ENCODE measurements at regions not wholly inside any gene's neighbourhood (a gene's known extent, or its start where the extent isn't known, plus 50 kb on each side); places are given as distances from the start of the nearest gene placed in this dataset.

DNA sequence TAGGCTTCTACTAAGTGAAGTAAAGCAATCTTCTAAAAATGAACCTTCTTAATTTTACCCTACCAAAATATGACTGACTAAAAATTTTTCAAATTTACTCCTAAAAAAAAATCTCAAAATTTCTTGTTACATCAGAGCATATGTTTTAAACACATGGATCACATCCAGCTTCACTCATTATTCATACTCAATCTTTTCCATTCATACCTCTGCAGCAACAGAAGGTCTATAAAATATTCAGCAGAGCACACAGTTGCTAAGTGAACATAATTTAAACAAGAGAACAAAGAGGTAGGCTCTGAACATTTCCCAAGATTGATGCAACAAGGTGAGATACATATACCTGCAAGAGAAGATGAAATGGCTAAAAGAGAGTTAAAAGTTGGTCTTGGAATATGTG lies 213.9 kb downstream of the SOD2 start:
- DNase-seq (ENCODE audit: low spot score), result no peak

DNA sequence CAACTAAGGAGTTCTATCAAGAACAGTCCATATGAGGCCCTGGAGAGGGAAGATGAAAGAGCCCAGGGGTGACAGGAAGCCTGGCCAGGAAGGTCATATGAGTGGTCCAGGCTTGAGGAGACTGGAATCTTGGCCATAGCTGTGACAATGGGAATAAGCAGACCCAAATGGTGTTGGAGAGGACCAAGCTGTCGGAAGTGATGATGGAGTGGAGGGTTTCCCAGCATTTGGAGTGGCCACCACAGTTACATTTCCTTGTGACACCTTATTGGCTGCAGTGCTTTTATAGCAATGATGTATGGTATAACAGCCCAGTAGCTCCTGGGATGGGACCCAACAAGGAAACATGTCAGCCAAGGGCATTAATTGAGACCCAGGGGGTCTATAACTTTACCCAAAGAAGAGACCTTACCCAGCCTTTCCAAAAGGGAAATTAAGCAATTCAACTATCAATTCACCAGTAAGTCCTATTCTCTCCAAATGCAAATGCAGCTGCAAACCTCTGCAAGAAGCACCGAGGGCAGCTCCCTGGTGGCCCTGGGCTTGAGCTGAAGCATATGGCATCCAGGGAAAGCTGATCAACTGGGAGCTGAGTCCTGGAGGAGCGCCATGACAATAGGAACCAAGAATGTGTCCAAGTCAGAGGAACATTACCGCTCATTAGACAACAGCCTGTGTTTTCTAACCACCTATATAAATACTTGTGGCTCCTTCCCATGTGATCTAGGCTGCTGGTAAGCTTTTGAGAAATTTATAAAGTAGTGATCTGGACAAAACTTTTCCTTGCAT lies 219.4 kb downstream of the SOD2 start:
- no peak for DNase-seq (ENCODE audit: low spot score)

DNA sequence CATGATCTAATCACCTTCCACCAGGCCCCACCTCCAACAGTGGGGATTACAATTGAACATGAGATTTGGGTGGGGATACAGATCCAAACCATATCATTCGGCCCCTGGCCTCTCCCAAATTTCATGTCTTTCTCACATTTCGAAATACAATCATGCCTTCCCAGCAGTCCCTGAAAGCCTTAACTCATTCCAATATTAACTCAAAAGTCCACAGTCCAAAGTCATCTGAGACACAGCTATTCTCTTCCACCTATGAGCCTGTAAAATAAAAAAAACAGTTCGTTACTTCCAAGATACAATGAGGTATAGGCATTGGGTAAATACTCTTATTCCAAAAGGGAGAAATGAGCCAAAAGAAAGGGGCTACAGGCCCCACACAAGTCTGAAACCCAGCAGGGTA lies 222.6 kb downstream of the SOD2 start:
- no peak for DNase-seq (ENCODE audit: low spot score)

DNA sequence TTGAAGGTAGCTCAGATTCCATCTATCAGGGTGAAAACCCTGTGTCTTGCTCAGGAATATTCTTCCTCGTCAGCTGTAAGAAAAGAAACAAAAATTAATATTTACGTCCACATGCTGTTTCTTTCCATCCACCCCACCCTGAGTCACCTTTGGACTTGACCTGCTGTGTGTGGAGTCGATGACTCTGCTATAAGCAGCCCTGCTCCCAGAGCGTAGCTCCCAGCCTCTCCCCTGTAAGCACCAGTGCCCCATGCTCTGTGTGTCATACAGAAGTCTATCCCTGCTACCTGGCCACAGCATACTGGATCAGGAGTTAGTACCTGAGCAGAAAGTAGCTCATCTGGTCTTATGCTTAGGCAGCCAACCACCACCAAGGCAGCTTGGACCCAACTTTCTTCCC lies 223.6 kb downstream of the SOD2 start:
- no peak for DNase-seq (ENCODE audit: low spot score)

DNA sequence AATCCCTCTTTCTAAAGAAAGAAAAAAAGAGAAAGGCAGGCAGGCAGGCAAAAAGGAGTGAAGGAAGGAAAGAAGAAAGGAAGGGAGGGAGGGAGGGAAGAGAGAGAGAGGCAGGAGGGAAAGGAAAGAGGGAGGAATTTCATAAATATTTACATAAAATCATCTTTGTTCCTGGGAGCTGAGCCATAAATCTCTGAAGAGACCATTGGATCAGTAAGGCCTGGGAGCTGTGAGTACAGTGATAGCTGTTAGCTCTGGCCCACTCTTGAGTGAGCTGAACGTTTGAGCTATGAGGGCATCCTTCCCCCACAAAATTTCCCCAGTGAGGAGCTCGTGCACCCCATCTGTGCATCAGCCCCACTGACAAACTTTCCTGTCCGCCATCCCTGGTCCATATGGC lies 224.0 kb downstream of the SOD2 start:
- no peak for DNase-seq (ENCODE audit: low spot score)

DNA sequence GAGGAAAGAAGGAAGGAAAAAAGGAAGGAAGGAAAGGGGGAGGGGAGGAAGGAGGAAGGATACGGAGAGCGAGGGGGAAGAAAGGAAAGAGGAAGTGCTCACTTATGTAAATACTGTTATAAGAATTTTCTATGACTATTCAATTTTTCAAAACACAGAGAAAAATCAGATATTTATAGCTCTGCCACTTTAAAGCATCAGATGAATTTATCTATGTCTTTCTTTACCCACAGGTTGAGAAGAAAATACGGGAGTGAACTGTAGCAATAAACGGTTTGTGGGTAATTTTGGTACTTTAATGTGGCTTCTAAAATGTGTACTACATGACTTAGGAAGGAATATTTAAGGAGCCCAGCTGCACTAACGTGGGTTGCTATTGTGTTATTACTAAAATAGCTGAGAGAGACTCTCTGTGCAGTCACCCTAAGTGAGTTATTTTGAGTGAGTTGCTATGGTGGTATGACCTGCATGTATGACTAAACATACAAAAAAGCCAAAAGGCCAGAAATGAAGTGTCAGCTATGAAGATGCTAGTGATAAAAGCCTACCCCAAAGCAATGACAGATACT lies 225.5 kb downstream of the SOD2 start:
- peak; percentile 82 for DNase-seq (ENCODE audit: low spot score)

DNA sequence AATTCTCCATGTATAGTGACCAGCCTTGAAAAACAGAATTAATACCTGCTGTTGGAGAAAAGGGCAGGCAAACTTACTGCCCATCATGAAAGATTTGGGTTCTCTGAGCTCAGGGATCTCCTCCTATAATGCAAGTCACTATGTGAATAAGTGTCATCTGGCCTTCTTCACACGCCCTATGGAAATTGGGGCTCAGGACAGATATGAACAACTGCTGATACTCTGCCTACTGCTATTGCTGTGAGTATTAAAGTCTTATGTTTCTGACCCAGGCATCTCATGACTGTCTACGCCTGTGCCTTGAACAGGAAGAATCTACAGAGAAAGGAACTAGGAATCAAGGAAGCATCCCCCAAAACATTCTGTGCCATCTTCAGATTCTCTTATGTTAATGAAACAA lies 226.1 kb downstream of the SOD2 start:
- peak; percentile 43 for DNase-seq (ENCODE audit: low spot score)

DNA sequence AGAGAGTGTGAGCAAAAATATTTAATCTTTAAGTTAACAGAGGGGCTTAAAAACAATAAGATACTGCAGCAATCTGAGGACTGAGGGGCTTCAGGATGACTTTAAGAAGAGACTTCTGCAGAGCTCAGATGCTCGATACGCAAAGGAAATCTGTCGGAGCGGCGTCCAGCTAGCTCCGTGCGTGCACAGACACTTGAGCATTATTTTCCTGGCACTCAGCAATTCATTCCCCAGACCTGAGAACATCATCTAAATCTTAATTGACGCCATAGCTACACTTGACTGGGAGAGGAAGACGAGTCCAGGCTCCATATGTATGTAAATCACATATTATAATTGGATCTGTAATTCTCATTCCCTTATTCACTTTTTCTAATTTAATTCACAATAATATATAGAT lies 228.2 kb downstream of the SOD2 start:
- DNase-seq (ENCODE audit: low spot score), result no peak

DNA sequence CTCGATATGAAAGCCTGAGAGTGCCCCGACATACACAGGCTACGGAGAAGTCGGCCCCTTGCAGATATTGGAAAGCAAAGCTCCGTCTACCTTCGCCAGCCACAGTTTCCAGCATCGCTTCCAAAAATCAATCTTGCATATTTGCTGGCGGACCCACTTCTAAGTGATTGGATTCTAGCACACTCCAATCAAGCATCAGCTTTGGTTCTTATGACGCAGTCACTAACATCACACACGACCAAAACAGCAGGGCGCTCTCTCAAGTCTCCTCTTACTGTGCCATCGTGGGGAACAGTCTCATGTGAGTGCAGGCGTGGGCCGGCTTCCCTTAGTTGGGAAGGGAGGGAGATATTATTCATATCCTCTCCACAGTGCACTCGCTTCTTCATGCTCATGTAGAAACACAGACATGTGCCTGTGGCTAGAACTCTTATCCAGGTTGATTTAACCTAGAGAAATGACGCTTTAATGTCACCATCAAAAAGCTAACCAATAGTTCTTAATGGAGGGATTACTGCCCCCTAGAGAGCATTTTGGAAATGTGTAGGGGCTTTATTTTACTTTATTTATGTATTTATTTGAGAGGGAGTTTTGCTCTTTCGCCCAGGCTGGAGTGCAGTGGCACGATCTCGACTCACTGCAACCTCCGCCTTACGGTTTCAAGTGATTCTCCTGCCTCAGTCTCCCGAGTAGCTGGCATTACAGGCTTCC lies 229.8 kb downstream of the SOD2 start:
- DNase-seq (ENCODE audit: low spot score), result peak; percentile 43

DNA sequence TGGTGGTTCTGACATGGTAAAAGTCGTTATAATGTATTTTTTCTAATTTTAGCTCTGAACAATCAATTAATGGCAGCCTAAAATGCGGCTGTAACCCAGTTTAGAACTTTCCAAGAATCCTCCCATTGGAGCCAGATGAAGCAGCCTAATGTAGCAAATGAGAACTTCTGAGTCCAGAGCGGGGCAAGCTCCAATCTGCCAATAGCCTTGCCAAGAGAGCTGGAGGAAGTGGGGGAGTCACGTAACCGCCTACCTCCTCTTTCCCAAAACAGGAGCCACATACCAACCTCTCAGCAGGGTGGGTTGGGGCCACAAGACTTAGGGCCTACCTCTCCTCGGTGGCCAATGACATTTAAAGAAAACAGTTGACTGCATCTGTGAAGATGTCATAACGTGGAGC lies 230.6 kb downstream of the SOD2 start:
- no peak for DNase-seq (ENCODE audit: low spot score)

DNA sequence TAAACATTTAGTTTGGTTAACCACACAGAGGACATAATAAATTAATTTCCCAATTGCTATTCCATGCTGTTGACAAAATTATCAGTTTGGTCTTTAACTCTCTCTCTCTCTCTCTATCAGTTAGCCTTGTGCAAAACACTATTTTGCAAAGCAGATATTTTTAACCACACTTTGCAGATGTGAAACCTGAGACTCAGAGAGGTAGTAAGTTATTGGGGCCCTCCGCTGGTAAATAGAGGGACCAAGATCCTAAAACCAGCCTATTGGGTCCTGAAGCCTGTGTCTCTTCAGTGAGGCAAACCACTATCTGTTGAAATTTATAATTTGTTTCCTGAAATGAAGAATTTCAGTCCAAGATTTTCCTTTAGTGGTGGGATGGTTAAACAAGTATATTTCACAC lies 231.0 kb downstream of the SOD2 start:
- DNase-seq (ENCODE audit: low spot score), result peak; percentile 32

DNA sequence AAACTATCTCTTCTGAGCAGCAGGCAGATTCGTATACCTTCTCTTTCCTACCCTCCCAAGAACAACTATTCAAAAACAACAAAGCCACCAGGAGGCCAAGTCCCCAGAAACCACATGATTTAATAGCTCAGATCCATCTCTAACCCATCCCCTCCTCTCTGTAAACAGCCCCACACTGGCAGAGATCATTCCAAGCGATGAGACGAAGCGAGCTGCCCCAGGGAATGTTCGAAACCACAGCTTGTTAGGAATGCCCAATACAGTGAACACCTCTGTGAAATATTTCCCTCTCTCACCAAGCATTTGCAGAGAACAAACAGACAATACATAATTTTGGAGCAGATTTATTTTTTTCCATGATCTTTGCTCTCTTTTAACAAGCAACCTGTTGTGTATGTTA lies 231.8 kb downstream of the SOD2 start:
- DNase-seq (ENCODE audit: low spot score), result no peak

DNA sequence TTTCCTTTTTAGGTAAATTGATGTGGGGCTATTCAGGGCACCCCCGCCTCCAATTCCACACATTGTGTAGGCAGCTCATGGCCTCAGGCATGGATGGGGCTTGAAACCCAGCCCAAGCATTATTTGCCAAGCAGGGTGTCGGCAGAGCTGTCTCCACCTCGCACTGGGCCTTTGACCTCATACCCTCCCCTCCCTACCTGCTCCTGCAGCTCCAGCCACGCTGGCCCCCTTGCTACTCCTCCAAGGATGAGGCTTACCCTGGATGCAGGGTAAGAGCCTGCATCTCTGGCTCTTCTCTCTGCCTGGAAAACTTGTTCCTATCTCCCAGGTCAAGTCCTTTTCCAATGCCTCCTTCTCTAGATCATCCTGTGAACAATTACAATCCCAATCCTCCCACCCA lies 232.6 kb downstream of the SOD2 start:
- DNase-seq (ENCODE audit: low spot score), result no peak

DNA sequence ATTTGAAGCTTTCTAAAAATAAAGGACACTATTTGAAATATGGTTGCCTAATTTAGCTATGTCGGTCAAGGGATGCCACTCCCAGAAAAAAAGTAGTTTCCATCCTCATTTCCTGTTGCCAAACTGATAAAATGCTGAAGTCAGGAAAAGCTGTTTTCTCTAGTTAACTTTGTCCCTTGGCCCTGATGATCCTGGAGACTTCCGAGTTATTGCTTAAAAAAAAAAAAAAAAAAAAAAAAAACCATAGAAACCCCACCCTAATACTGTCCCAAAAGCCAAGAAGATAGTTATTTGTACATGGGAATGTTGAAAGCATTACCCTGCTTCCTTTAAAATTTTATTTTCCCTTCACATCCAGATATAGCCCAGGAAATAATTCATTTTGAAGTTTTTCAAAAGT lies 236.7 kb downstream of the SOD2 start:
- no peak for DNase-seq (ENCODE audit: low spot score)

DNA sequence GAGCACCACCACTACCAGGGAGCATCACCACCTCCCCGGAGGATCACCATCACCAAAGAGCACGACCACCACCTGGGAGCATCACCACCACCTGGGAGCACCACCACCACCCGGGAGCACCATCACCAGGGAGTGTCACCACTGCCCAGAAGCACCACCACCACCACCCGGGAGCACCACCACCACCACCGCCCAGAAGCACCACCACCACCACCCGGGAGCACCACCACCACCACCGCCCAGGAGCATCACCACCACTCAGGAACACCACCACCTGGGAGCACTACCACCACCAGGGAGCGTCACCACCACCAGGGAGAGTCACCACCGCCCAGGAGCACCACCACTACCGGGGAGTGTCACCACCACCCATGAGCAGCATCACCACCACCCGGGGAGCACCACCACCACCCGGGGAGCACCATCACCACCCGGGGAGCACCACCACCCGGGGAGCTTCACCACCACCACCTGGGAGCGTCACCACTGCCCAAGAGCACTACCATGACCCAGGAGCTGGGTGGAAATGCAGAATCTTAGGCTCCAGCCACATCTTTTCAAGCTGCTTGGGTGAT lies 237.3 kb downstream of the SOD2 start:
- DNase-seq (ENCODE audit: low spot score), result no peak

DNA sequence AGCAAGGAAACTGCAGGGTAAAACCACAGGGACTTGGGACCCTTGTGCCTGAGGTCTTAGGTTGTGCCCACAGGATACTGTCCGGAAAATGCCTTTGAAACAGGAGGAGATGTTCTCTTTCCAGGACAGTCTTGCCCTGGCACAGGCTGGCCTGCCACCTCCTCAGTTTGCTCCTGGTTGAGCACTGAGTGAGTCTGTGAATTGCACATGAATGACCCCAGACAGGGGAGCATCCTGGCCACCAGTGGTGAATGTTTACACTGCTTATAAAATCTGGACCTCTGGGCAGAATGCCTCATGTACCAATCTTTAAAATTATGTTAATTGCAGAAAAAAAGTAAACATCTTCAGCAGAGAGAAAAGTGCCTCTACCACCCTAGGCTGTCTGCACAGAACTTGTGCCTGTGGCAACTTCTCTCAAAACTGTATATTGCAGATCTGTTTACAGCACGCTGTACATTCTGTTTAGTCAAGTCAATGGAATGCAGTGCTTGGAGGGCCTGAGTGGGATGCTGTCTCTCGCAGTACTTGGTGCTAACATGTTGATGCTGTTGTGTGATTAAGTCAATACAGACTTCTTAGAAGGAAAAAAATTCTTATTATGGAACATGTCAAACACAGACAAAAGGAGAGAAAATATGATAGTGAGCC lies 242.1 kb downstream of the SOD2 start:
- no peak for DNase-seq (ENCODE audit: low spot score)

DNA sequence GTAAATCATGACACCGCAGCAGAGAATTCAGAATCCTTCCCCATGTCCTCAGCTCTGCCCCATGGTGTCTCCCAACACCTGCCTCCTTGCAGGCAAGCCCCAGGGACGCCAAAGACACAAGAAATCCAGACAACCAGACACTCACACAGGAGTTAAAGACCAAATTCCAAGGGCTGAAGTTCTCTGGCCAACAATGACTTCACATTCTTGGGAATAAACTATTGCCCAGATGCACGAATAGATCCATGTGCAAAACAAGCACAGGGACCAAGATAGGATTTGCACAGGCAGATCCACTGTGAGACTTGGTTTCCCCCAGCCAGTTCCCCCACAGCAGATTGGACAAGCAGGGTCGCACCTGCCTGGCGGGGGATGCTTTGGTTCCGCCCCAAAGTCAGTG lies 246.7 kb downstream of the SOD2 start:
- DNase-seq (ENCODE audit: low spot score), result no peak

DNA sequence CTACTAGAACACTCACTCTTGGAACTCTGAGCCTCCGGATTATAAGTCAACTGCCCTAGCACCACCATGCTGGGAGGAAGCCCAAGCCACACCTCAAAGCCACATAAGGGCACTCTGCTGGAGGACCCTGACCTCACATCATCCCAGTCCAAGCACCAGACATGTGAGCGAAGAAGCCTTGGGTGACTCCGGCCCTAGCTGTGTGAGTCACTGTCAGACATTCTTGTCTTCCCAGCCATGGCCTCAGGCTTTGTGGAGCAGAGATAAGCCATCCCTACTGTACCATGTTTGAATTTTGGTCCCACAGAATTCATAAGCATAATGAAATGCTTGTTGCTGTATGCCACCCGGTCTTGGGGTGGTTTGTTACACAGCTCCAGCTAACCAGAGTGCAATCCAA lies 247.7 kb downstream of the SOD2 start:
- no peak for DNase-seq (ENCODE audit: low spot score)

DNA sequence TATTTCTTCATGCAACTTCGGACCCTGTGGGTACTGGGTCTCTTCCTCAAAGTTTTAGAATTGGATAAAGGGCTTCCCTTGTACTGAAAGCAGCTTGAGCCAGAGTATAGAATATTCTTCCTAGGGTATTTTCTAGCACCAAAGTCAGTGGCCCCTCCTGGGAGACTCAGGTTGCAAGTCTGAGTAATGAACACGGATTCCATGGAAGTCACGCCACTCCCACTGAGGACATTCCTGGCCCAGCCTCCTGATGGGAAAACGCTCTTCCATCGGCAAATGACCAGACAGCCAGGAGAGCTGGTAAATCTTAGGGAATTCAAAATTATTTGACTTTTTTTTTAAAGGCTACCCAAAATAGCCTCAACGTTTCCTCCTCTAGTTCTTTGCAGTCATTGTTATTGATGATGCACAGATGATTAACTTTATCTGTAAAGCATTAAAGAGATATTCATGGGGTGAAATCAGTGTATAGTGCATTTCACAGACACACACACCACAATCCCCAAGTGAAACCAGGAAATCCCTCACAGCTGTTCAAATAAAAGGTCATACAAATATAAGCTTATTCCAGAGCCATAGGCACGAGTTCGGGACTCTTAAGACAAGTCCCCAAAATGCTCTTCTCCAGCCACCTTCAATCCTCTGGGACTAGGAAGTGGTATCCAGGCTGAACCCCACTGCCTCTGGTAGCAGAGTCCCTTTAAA lies 248.8 kb downstream of the SOD2 start:
- no peak for DNase-seq (ENCODE audit: low spot score)

DNA sequence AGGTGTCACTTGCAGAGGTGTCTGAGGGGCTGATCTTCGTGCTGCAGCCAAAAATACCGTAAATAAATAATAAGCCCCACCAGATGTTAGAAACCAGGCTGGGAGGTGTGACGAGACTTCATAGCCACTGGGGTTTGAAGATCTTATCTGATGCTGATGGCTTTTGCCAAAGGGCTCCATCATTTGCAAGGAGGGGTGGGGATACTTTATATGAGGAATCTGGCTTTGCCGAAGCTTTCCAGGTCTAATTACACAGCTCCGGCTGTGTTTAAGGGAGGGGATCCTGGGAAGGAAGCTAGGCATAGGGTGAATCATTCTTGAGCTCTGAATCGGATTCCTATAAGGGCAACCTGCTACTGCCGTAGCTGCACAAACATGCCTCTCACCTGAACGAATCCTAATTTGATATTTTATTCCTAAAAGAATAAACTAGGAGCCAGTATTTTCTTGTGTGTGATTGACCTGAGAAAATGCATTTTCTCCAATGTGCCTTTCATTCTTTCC lies 249.6 kb downstream of the SOD2 start:
- no peak for DNase-seq (ENCODE audit: low spot score)

DNA sequence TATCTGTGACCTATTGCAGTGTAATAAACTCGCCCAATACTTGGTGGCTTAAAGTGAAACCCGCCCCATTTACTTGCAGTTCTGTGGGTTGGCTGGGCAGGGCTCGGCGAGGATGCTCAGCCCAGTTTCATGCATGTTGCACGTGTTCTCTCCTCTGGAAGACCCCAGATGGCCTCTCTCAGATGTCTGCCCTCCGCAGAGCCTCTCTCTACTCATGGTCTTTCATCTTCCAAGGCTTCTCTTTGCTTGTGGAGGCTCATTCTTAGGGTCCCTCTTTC lies 251.4 kb downstream of the SOD2 start:
- DNase-seq (ENCODE audit: low spot score), result no peak

Data from NAMALWA (cell line).